ENCODE measurements at regions not wholly inside any gene's neighbourhood (a gene's known extent, or its start where the extent isn't known, plus 50 kb on each side); places are given as distances from the start of the nearest gene placed in this dataset.

GRCh38 chr3:77868725-77869124 is 828.8 kb downstream of the ROBO2 start:
- FAIRE-seq: no peak

- no peak for FAIRE-seq
Observed at GRCh38 chr3:77869423-77869822, 829.5 kb downstream of the ROBO2 start.

GRCh38 chr3:77871436-77871835 is 831.5 kb downstream of the ROBO2 start:
- no peak for FAIRE-seq

GRCh38 chr3:77873598-77873997 is 833.7 kb downstream of the ROBO2 start:
- FAIRE-seq: no peak

GRCh38 chr3:77885381-77885780 is 845.5 kb downstream of the ROBO2 start:
- no peak for FAIRE-seq

- FAIRE-seq: no peak
Observed at GRCh38 chr3:77887611-77888010, 847.7 kb downstream of the ROBO2 start.

GRCh38 chr3:77889616-77890015 is 849.7 kb downstream of the ROBO2 start:
- FAIRE-seq: no peak

- peak; percentile 18 for FAIRE-seq
Observed at GRCh38 chr3:77898621-77899020, 858.7 kb downstream of the ROBO2 start.

- FAIRE-seq: no peak
Observed at GRCh38 chr3:77902675-77903074, 862.8 kb downstream of the ROBO2 start.

GRCh38 chr3:77906102-77906709 is 866.3 kb downstream of the ROBO2 start:
- no peak for FAIRE-seq

GRCh38 chr3:77913524-77914174 is 873.8 kb downstream of the ROBO2 start:
- FAIRE-seq: no peak

GRCh38 chr3:77915336-77915735 is 875.4 kb downstream of the ROBO2 start:
- no peak for FAIRE-seq

GRCh38 chr3:77917225-77917624 is 877.3 kb downstream of the ROBO2 start:
- no peak for FAIRE-seq

- FAIRE-seq: no peak
Observed at GRCh38 chr3:77919244-77919643, 879.3 kb downstream of the ROBO2 start.

GRCh38 chr3:77931255-77932009 is 891.5 kb downstream of the ROBO2 start:
- no peak for FAIRE-seq

GRCh38 chr3:77932926-77933325 is 893.0 kb downstream of the ROBO2 start:
- FAIRE-seq: no peak

- no peak for FAIRE-seq
Observed at GRCh38 chr3:77933926-77934325, 894.0 kb downstream of the ROBO2 start.

GRCh38 chr3:77935418-77935817 is 895.5 kb downstream of the ROBO2 start:
- FAIRE-seq: no peak

GRCh38 chr3:77939726-77940125 is 899.8 kb downstream of the ROBO2 start:
- no peak for FAIRE-seq

- FAIRE-seq: no peak
Observed at GRCh38 chr3:77943598-77943997, 903.7 kb downstream of the ROBO2 start.

GRCh38 chr3:77945320-77945719 is 905.4 kb downstream of the ROBO2 start:
- FAIRE-seq: no peak

GRCh38 chr3:77947671-77948070 is 907.8 kb downstream of the ROBO2 start:
- no peak for FAIRE-seq

- FAIRE-seq: no peak
Observed at GRCh38 chr3:77967621-77968020, 927.7 kb downstream of the ROBO2 start.

GRCh38 chr3:77976079-77976478 is 936.2 kb downstream of the ROBO2 start:
- no peak for FAIRE-seq

Data from colon (tissue), 2 donors.